ENCODE measurements at regions not wholly inside any gene's neighbourhood (a gene's known extent, or its start where the extent isn't known, plus 50 kb on each side); places are given as distances from the start of the nearest gene placed in this dataset.
A peak's percentile ranks its signal among the peaks of the same experiment; 100 is the strongest.
"Not testable (repeated sequence)": the region's sequence is repeated elsewhere in the genome, so short reads cannot be mapped to it uniquely, and the experiment has no call there.

DNA sequence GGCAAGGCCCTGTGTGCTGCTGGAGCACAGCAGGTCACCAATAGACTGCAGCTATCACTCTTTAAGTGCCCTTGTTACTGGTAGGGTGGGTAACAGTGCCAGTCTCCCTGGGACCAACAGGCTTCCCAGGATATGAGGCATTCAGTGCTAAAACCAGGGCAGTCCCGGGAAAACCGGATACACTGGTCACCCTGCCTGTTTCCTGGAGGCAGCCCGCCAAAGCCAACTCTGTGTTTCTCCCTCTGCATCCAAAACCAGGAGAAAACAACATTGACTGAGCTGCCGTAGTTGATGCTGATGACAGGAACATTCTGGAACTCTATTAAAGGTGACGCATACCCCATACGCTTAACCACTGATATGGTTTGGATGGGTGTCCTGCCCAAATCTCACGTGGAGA, 149.1 kb downstream of the SHANK2 start:
- no peak for DNase-seq (ENCODE audit: low read depth in 4 of 4, low spot score in 2 of 4)

- no peak for DNase-seq (ENCODE audit: low read depth in 4 of 4, low spot score in 2 of 4)
Measured at GRCh38 chr11:71102251-71102995, 150.0 kb downstream of the SHANK2 start.

DNA sequence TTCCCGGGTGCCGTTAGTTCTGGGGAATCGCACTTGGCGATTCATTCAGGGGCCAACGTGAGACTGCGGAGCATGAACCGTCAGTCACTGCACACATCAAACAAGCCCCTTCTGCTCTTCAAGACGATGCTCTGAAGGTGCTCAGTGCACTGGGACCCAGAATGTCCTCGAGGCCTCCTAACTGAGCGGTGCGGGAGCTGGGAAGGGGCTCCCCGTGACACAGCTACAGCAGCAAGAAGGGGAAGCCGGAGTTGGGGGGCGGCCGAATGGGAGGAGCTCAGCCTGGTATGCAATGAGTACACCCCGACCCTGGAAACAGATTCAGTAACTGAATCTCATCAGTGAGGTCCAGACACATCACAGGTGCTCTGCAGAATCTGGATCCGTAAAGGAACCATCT, 150.8 kb downstream of the SHANK2 start:
- no peak for DNase-seq (ENCODE audit: low read depth in 4 of 4, low spot score in 2 of 4)

- DNase-seq (ENCODE audit: low read depth in 4 of 4, low spot score in 2 of 4): no peak
Measured at GRCh38 chr11:71101046-71101445, 151.3 kb downstream of the SHANK2 start.

DNA sequence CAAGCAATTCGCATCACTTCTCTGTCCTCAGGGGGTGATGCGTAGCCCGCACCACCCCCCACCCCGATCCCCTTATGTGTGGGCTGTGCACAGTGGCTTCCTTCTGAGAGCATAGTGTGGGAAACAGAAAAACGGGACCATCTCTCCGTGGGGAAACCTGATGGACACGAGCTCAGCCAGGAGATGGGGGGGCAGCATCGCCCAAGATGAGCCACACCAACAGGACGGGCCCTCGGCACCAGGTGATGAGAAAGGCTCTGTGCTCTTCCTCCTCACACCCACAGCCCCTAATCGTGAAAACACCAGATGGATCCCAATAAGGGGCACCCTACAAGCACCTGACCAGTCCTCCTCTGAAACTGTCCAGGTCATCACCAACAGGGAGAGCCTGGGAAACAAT, 153.6 kb downstream of the SHANK2 start:
- DNase-seq (ENCODE audit: low read depth in 4 of 4, low spot score in 2 of 4): no peak

DNA sequence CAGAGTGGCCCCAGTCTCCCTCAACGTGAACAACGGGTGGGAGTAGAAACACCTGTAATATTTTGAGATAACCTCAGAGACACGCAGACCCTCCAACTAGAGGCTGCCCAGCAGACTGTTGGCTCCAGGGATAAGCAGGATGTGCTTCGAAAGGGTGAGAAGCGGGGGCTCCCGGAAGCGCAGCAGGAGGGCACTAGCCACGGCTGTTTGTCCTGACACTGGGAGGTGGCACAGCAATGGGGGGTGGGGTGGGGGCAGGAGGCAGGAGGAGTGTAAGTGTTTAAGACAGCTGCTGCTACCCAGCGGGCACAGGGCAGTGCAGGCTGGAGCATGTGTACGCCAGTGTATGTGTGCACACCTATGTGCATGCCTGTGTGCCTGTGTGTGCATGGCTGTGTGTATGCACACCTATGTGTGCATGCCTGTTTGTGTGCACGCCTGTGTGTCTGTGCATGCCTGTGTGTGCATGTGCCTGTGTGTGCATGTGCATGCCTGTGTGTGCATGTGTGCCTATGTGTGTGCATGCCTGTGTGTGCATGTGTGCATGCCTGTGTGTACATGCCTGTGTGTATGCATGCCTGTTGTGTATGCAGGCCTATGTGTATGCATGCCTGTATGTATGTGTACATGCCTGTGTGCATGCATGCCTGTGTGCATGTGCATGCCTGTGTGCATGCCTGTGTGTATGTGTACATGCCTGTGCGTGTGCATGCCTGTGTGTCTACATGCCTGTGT, 154.7 kb downstream of the SHANK2 start:
- DNase-seq (ENCODE audit: low read depth in 4 of 4, low spot score in 2 of 4): no peak

DNA sequence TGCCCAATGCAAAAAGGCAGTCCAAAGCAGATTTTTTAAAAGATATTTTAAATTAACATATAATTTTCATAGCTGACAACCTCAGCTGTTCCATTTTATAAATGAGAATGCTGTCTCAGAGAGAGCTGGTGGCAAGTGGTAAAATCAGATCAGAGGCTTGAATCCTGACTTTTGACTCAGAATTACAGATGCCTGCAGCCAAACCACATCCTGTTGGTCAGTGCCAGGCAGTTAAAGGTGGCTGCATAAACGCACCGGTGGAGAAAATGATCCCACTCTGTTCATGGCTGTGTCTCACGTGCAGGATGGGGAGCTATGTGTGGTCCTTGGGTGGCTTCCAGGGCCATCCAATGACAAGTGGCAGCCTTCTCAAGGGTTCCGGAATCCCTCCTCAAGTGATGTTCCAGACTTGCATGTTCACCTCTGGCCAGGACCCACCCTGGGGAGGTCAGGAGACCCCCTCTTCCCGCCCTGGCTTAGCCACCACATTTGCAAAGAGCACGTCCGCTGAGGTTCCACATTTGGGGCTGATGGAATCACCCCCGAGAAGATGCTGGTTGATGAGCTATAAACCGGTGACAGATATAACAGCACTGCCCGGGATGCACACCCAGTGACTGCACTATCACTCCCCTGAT, 155.5 kb downstream of the SHANK2 start:
- no peak for DNase-seq (ENCODE audit: low read depth in 4 of 4, low spot score in 2 of 4)

DNA sequence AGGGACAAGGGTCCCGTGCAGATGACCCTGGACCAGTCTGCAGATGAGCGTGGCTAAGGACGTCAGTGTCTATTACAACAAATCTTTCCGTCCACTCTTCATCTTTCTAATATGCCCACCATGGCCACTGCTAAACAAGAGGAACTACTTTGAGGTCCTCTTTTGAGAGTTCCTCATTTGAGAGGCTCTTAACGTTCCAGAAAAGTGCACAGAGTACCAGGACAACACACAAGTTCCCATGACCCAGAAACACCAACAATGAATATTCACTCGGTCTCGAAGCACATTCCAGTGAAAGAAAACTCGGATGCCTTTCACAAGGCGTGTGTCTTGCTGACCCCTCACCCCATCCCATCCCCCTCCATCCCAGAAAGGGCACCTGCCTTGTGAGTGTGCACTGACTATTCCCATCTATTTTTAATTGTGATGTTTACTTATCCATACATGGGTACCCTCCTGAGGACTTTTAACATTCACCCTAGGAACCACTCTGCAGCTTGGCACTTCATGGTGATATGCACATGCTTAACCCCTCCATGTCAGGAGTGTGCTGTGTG, 157.0 kb downstream of the SHANK2 start:
- DNase-seq (ENCODE audit: low read depth in 4 of 4, low spot score in 2 of 4): no peak

DNA sequence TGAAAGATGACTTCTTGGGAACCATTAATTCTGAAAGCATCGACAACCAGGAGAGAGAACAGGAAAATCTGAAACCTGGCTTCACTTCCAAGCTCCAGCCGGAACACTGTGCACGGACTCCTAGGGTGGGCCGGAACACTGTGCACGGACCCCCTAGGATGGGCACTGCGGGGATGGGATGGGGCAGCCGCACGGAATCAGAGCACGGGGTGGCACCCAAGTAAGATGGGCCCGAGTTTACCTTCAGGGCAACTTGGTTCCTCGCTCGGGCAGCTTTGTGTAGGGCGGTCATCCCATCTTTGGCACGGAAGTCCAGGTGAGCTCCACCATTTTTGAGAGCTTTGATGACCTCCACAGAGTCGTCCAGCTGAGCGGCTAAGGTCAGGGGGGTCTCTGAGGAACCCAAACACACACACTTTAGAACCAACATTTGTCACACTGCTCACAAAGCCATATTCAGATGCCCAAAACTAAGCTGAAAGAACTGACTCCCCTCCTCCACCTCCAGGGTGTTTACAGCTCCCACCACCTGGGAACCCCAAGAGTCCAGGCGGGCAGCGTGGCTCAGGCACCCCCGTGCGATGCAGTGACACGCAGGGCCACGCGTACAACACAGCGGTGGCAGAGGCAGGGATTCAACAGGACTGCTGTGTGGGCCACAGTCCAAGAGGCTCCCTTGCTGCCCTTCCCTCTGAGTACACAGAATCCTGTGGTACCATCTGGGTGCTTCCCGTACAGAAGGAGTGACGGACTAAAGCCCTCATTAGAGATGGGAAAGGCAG, 157.9 kb downstream of the SHANK2 start:
- no peak for DNase-seq (ENCODE audit: low read depth in 4 of 4, low spot score in 2 of 4)

DNA sequence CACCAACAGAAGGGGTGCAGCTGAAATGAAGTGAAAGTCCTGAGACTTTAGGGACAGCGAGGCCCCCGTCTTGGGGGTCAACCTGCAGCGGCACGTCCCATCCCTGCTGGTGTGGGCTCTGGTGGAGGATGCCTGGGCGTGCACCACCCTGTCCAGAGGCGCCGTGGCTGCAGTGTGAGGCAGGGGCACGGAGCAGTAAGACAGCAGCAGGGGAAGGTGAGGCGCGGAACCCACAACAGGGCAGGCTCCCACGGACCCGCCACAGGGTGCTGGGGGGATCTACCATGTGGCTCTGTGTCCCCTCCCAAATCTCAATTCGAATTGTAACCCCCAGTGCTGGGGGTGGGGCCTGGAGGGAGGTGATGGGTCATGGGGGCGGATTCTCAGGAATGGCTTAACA, 158.6 kb downstream of the SHANK2 start:
- no peak for DNase-seq (ENCODE audit: low read depth in 4 of 4, low spot score in 2 of 4)

GRCh38 chr11:71091506-71092265, 160.7 kb downstream of the SHANK2 start:
- no peak for DNase-seq (ENCODE audit: low read depth in 4 of 4, low spot score in 2 of 4)

GRCh38 chr11:71089571-71089970, 162.8 kb downstream of the SHANK2 start:
- no peak for DNase-seq (ENCODE audit: low read depth in 4 of 4, low spot score in 2 of 4)

GRCh38 chr11:71088314-71089215, 163.8 kb downstream of the SHANK2 start:
- not testable (repeated sequence) for DNase-seq (ENCODE audit: low read depth in 4 of 4, low spot score in 2 of 4)

- DNase-seq (ENCODE audit: low read depth in 4 of 4, low spot score in 2 of 4): peak in 3 of 4 donors; percentile 15 to 44 (median 26)
Measured at GRCh38 chr11:71086687-71087258, 165.6 kb downstream of the SHANK2 start.

DNA sequence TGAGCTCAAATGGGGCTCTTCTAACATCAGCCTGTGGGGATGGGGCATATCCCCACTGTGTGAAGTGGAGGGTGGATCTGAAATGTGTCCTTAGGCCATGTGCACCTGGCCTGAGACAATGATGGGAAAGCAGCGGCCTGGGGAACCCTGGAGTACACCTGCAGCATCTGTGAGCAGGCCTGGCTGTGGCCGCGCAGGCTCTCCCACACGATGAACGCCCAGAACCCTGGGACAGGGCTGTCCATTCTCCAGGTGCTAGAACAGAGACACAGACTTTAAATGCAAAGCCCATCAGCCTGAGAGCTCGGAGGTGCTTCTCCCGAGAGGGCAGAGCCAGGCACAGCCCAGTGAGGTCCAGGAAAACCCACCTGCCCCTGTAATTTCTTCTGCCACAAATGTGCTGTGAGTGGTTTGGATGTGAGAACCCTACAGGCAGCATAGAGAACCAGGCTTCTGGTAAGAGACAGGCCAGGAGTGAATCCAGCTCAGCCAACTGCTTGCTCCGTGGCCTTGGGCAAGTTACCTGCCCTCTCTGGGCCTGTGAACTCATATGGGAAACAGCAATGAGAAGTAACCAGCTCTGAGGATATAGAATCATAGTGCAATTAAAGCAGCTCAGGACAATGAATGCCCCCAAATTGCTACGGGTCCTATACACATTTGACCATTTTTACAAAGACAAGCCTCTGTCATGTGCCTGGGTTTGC, 167.9 kb downstream of the SHANK2 start:
- no peak for DNase-seq (ENCODE audit: low read depth in 4 of 4, low spot score in 2 of 4)

DNA sequence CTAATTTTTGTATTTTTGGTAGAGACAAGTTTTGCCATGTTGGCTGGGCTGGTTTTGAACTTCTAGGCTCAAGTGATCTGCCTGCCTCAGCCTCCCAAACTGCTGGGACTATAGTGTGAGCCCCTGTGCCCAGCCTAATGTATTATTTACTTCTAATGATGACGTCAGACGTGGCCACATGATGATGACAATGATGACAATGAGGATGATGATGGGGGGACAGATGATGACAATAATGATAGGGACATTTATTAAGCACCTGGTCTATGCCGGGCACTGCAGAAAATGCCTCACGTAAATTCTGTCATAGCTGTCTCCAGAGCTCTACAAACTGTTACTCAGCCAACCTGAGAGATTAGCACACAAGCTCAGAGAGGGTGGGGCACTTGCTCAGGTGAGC, 169.3 kb downstream of the SHANK2 start:
- DNase-seq (ENCODE audit: low read depth in 4 of 4, low spot score in 2 of 4): no peak

- no peak for DNase-seq (ENCODE audit: low read depth in 4 of 4, low spot score in 2 of 4)
Measured at GRCh38 chr11:71082454-71082853, 169.9 kb downstream of the SHANK2 start.

DNA sequence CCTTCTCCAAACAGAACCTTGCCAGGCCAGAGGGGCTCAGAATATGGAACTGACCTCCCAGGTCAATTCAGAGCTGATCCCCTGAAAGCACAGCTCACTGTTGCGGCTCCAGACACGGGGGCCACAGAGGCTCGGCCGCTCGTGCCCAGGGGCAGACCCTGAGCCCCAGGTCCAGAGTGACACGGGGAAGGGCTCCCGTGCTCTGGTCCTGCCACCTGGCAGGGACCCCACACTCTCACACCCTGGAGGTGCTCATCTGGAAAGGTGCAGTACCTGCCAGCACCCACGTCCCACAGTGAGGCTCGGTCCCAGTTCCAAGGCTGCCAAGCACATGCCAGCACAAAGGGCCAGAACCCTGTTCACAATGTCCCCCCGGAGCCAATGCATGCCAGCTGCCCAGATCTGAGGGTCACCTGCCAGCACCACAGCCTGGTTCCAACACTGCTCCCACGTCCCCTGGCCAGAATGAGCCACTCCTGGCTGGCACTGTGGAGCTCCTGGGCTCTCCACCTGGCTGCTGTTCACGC, 170.6 kb downstream of the SHANK2 start:
- DNase-seq (ENCODE audit: low read depth in 4 of 4, low spot score in 2 of 4): no peak
